ENCODE measurements at regions not wholly inside any gene's neighbourhood (a gene's known extent, or its start where the extent isn't known, plus 50 kb on each side); places are given as distances from the start of the nearest gene placed in this dataset.
"Not testable (repeated sequence)": the region's sequence is repeated elsewhere in the genome, so short reads cannot be mapped to it uniquely, and the experiment has no call there.

GRCh38 chr4:74544655-74545361, 99.9 kb downstream of the AREG start:
- DNase-seq (ENCODE audit: low spot score), result no peak

DNA sequence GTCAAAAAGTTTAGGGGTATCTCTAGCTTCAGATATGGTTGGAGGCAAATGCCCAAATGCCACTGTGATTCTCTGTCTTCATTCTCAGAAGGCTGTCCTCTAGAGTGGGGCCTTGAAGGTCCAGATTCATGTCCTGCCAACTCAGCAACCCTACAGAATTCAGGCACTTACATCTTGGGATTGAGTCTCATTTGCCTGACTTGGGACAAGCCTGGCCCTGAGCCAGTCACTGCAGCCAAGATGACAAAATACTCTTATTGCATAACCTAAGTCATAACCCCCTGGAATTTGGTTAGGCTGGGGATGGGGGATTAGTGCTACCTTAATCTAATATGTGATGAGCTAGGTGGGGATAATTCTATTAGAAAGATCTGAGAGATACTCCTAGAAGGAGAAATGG, 100.5 kb downstream of the AREG start:
- no peak for DNase-seq (ENCODE audit: low spot score)

DNA sequence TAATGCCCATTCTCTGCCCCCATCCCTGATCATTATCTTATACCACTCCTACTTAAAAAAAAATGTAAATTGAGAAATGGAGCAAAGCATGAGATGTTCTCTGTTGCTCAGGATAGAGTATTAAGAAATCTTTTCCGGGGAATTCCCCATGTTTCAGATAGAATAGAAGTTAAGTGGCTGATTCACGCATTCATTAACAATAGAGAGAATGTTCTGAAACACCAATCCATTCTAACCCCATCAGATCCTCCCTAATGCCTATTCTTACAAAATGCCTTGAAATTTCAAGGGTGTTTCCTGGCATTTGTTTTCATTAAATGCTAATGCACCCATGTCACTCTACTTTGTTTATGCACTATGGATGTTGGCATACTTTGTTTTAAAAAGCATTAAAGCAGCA, 101.1 kb downstream of the AREG start:
- no peak for DNase-seq (ENCODE audit: low spot score)

DNA sequence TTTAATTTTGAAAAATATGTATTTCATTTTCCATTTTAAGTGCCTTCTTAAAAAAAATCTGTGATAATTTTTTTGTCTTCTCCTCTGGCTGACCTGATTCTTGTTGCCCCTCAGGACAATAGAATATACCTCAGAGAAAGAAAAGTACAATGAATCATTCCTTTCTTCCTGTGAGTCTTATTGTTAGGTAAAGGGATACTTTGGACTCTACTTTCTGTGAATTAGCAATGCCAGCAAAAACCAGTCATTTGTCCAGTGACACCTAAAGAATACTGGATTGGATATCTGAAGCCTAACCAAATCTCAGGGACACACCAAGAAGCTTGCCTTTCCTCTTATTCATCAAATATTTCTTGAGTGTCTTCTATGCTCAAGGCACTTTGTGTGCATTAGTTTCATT, 102.1 kb downstream of the AREG start:
- no peak for DNase-seq (ENCODE audit: low spot score)

GRCh38 chr4:74548561-74548960, 103.6 kb downstream of the AREG start:
- DNase-seq (ENCODE audit: low spot score), result no peak

GRCh38 chr4:74549936-74550335, 105.0 kb downstream of the AREG start:
- DNase-seq (ENCODE audit: low spot score), result no peak

DNA sequence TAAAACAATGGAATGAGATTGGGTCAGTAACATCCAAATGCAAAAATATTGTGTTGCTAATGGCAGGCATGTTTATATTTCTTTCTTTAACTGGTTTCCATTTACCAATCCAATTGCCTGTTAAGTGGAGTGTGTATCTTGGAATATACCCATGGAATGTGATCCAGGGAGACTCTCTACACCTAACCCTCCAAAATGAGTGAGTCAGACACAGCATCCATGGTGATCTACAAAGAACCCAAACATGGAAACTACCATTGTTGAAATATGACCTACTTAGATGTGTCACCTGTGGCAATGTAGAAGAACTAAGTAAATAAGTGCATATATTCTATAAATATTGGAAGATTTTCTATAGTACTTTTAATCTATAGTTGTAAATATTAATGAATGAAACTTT, 110.3 kb downstream of the AREG start:
- DNase-seq (ENCODE audit: low spot score), result no peak

DNA sequence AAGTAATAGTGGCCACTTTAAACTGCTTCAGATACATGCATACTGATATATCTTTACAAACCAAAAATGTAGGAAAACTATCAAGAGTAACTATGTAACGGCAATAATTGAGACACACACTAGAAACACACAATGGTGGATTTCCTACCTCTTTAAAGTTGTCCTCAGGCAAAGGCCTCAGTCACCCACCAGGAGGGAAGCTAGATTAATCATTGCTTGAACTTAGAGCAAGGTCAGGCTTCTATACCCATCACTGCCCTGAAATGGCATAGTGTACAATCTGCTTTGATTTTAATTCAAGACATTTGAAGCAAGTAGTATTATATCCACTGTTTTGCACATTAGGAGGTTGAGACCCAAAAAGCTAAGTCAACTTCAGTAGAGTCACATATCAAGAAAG, 110.9 kb downstream of the AREG start:
- no peak for DNase-seq (ENCODE audit: low spot score)

DNA sequence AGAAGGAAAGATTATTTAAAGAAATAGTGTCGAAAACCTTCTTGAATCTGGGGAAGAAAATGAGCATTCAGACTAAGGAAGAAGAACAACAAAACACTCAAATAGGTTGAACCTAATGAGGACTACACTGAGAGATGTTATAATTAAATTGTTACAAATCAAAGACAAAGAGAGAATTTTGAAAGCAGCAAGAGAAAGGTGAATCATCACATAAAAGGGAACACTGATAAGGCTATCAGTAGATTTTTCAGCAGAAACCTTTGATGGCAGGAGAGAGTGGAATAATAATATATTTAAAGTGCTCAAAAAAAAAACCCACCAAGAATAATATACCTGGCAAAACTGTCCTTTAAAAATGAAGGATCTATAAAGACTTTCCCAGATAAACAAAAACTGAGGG, 114.9 kb downstream of the AREG start:
- no peak for DNase-seq (ENCODE audit: low spot score)

GRCh38 chr4:74567981-74568380, 123.0 kb downstream of the AREG start:
- DNase-seq (ENCODE audit: low spot score), result no peak

DNA sequence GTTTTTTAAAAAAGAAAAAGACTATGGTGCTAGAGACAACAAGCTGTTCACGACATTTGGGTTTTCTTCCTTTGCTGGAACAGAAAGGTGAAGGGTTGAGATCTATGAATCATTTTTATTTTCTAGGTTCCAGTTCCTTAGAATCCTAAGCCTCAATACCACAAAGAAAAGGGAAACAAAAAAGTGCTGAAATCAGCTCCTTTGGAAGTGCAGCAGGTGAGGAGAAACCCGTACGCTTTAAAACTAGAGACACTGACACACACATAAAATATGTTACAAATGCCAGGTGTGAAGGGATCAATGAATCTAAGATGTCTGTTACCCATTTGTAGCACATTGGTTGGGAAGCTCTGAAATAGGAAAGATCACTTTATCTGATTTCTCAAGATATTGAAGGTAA, 125.2 kb downstream of the AREG start:
- DNase-seq (ENCODE audit: low spot score), result no peak

- no peak for DNase-seq (ENCODE audit: low spot score)
Measured at GRCh38 chr4:74578329-74578728, 133.4 kb downstream of the AREG start.

DNA sequence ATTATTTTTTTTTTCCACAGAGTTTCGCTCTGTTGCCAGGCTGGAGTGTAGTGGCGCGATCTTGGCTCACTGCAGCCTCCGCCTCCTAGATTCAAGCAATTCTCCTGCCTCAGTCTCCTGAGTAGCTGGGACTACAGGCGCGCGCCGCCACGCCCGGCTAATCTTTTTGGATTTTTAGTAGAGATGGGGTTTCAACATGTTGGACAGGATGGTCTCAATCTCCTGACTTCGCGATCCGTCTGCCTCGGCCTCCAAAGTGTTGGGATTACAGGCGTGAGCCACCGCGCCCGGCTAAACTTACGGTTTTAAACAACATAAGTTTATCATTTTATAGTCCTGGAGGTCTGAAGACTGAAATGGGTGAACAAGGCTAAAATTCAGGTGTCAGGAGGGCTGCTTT, 133.9 kb downstream of the AREG start:
- not testable (repeated sequence) for DNase-seq (ENCODE audit: low spot score)

DNA sequence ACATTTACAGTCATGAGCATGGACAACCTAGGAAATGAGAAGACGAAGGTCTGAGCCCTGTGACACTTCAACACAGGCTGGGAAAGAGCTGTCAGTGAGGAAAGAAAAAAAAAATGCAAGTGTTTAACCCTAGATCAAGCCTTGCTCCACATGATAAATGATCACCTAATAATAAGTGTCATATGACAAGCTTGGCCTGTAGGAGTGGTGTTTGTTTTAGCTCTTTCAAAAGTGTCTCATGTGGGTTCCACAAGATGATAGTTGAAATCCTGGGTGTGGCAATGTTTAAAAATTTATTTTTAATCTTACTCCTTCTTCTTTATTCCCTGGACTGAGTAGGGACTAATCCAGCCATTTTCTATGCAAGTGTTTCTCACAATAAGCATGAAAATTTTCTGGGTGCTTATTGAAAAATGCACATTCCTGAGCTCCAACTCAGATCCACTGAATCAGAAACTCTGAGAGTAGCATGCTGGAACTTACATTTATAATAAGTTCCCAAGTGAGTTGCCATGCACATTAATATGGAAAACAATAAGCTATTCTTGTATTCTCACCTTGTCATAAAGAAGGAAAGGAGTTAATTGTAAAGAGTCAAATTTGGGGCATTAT, 138.3 kb downstream of the AREG start:
- DNase-seq (ENCODE audit: low spot score), result no peak

GRCh38 chr4:74583757-74584156, 138.8 kb downstream of the AREG start:
- no peak for DNase-seq (ENCODE audit: low spot score)

- DNase-seq (ENCODE audit: low spot score), result no peak
Measured at GRCh38 chr4:74588350-74588749, 143.4 kb downstream of the AREG start.

DNA sequence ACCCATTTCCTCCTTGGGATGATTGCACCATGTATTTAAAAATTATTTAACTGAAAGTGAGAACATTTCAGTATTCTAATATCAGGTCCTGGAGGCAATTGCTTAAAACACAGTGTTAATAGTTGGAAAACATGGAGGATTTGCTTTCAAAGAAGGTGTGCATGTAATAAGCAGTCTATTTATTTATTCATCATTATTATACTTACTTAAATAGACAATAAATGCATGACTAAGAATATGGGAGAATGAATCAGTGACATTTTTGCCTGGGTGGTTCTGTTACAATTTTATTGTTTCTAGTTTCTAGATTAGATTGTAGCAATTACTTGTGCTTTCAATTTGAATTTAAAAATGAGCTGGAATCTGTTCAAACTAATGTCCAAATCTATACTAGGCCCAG, 145.5 kb downstream of the AREG start:
- no peak for DNase-seq (ENCODE audit: low spot score)

DNA sequence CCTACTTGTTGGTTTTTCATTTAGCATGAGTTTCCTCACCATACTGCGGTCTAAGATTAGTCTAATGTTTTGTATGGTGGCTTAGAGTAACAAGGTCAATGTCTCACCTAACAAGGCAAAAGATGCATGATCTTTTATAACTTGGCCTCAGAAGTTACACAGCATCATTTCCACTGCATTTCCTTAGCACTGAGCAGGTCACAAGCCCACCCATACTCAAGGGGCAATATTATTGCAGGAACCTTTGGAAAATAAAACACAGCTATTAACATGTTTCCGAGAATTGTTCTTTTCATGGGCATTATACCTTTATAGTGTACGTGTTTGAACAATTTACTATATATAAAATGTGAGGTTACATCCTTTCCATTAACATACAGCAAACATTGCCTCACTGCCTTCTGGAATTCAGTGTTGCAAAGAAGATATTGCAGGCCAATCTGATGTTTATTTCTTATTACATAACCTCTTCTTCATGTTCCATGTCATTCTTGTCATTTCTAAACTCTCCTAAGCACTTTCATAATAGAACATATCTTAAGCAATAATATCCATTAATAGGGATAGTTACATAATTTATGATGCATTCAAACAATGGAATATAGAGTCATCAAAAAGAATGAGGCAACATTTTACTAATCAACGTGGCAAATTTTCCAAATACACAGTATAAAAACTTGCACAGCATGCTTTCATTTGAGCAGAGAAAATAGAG, 153.8 kb downstream of the AREG start:
- no peak for DNase-seq (ENCODE audit: low spot score)

DNA sequence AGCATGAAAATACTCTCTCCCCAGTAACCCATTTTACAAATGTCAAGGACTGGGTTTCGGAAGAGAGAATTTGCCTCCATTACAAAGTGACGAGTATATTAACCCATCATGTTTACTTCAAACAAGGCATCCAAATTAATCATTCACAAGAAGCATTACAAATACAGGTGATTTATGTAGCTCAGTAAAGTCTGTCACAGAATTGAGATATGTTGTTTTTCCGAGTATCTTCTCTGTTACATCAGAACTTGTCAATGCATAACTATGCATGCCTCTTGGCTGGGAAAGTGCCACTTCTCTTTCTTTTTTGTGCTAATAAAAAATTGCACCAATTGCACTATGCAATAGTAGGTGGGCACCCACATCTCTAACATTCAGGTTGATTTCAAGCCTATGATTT, 158.2 kb downstream of the AREG start:
- no peak for DNase-seq (ENCODE audit: low spot score)

DNA sequence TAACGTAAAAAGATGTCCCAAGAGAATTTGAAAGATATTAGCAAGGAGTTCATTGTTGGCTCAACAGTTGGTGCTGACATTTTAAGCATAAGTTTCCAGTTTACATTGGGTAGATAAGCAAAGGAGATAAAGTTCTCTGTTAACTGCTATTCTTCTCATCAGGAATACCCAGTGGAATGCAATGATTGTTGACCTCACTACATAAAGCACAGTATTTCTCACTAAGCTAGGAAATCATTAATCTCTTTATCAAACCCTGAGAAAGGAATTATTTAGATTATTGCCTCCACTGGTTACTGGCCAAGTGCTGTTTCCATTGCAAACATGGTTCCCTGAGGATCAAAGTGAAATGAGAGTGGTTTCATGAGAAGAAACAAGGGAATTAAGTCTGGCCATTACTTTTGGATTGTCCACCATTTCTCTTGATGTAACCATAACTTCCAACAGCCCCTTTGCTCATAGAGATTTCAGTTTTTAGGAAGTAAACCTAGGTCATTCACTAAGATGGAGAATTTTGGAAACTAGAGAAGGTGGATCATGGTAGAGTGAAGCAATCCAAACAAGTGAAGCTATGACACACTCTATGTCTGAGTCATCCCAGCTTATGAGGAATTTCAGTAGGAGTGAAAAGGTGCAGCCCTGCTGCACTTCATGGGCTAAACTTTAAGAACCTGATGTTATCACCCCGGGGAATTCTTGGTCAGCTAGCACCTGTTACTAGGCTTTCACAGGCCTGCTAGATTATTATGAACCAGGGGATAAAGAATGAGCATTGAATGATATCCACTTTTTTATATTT, 163.4 kb downstream of the AREG start:
- no peak for DNase-seq (ENCODE audit: low spot score)

GRCh38 chr4:74610491-74610890, 165.6 kb downstream of the AREG start:
- no peak for DNase-seq (ENCODE audit: low spot score)

DNA sequence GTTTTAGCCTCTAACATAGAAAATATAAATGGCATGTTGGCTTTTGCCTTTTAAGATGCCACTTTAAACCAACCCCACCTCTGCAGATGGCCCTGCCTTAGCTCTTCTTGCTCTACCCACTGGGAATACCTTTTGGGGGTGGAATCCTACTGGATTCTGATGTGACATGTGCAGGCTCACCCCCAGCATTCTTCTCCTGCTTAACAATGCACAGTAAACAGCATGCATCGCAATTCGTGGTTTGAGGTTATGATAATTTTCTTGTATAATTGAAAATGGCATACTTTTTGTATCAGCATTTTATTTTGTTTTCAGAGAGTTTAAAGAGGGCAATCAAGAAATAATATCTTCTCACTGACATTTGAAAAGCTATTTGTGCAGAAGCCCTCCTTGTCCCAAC, 167.9 kb downstream of the AREG start:
- no peak for DNase-seq (ENCODE audit: low spot score)

GRCh38 chr4:74613266-74613665, 168.3 kb downstream of the AREG start:
- no peak for DNase-seq (ENCODE audit: low spot score)
